H1 (cell line): ENCODE measurements at regions not wholly inside any gene's neighbourhood (a gene's known extent, or its start where the extent isn't known, plus 50 kb on each side); places are given as distances from the start of the nearest gene placed in this dataset.

Source experiments
- BCL11A ChIP-seq, 2 experiments: IDR thresholded peaks; one replicate each; pipeline ENCODE4 v1.6.1; 2011; ENCODE audit warnings: low read depth in 2 of 2, low read length in 2 of 2, mild to moderate bottlenecking in 2 of 2
- CHD1 ChIP-seq: IDR thresholded peaks from 2 replicates; pipeline ENCODE4 v1.6.1; 2012; ENCODE audit warnings: low read depth, low read length, improper control_type of control experiment
- CHD2 ChIP-seq: IDR thresholded peaks from 2 replicates; pipeline ENCODE4 v1.6.1; 2012; ENCODE audit warnings: low read length, improper control_type of control experiment
- CTCF ChIP-seq, 3 experiments: IDR thresholded peaks; 1 replicate in 2 of 3; 2 replicates in 1 of 3; pipeline versions ENCODE4 v1.5.1 to v1.6.1; 2011; ENCODE audit warnings: low read length in 3 of 3, mild to moderate bottlenecking in 3 of 3, inconsistent platforms in 2 of 3, low read depth in 1 of 3, moderate library complexity in 1 of 3; ENCODE audit not compliant: insufficient read depth in 1 of 3; ENCODE audit errors: control extremely low read depth in 1 of 3
- E2F6 ChIP-seq: IDR thresholded peaks from 2 replicates; pipeline ENCODE4 v1.6.1; 2012; ENCODE audit warnings: inconsistent platforms
- EP300 ChIP-seq, 2 experiments: IDR thresholded peaks; 1 replicate in 1 of 2; 2 replicates in 1 of 2; pipeline ENCODE4 v1.6.1; 2011 to 2012; ENCODE audit warnings: low read depth in 2 of 2, low read length in 2 of 2, mild to moderate bottlenecking in 2 of 2, borderline replicate concordance in 1 of 2, inconsistent platforms in 1 of 2, moderate library complexity in 1 of 2
- GABPA ChIP-seq: IDR thresholded peaks from 2 replicates; pipeline ENCODE4 v1.6.1; 2011; ENCODE audit warnings: mild to moderate bottlenecking, low read length, moderate library complexity, borderline replicate concordance; ENCODE audit not compliant: insufficient read depth
- HDAC2 ChIP-seq, 2 experiments: fragments of 300-600 bp in 1 of 2; sonication (generic) in 1 of 2; IDR thresholded peaks; 2 replicates each; pipeline ENCODE4 v1.6.1; 2011 to 2012; ENCODE audit warnings: low read depth in 2 of 2, low read length in 2 of 2, mild to moderate bottlenecking in 2 of 2, moderate library complexity in 2 of 2, borderline replicate concordance in 1 of 2, inconsistent platforms in 1 of 2
- JUN ChIP-seq: IDR thresholded peaks from 2 replicates; pipeline ENCODE4 v1.6.1; 2011; ENCODE audit warnings: low read depth, mild to moderate bottlenecking, improper control_type of control experiment, low read length
- JUND ChIP-seq: IDR thresholded peaks from 2 replicates; pipeline ENCODE4 v1.6.1; 2011; ENCODE audit warnings: mild to moderate bottlenecking, improper control_type of control experiment, low read length
- KDM1A ChIP-seq: fragments of 200-600, 300-600 bp; sonication (generic); IDR thresholded peaks from 2 replicates; pipeline ENCODE4 v1.7.1; 2016; ENCODE audit warnings: mild to moderate bottlenecking, low read length, borderline replicate concordance
- KDM5A ChIP-seq: fragments of 200-600 bp; IDR thresholded peaks from 2 replicates; pipeline ENCODE4 v1.7.1; 2012; ENCODE audit warnings: mild to moderate bottlenecking, low read length, inconsistent platforms, mixed read lengths
- MAFK ChIP-seq: IDR thresholded peaks from 2 replicates; pipeline ENCODE4 v1.6.1; 2012; ENCODE audit warnings: low read depth, mild to moderate bottlenecking, improper control_type of control experiment, low read length
- POU5F1 ChIP-seq: IDR thresholded peaks from 2 replicates; pipeline ENCODE4 v1.6.1; 2011; ENCODE audit warnings: low read depth, mild to moderate bottlenecking, low read length, moderate library complexity
- RFX5 ChIP-seq: IDR thresholded peaks from 2 replicates; pipeline ENCODE4 v1.6.1; 2011; ENCODE audit warnings: low read depth, low read length, improper control_type of control experiment, borderline replicate concordance
- SAP30 ChIP-seq: fragments of 300-600 bp; sonication (generic); IDR thresholded peaks from 2 replicates; pipeline ENCODE4 v1.7.1; 2012; ENCODE audit warnings: low read length, moderate library complexity, mild to moderate bottlenecking, inconsistent platforms; ENCODE audit not compliant: insufficient read depth, insufficient replicate concordance
- SIRT6 ChIP-seq: IDR thresholded peaks from one replicate; pipeline ENCODE4 v1.7.1; 2012; ENCODE audit warnings: low read length, inconsistent platforms
- SP1 ChIP-seq: IDR thresholded peaks from 2 replicates; pipeline ENCODE4 v1.6.1; 2011; ENCODE audit warnings: low read depth, low read length
- TAF1 ChIP-seq: IDR thresholded peaks from 2 replicates; pipeline ENCODE4 v1.6.1; 2011; ENCODE audit warnings: mild to moderate bottlenecking, low read depth, low read length
- TBP ChIP-seq: IDR thresholded peaks from 2 replicates; pipeline ENCODE4 v1.6.1; 2011; ENCODE audit warnings: low read depth, low read length, improper control_type of control experiment
- USF2 ChIP-seq: IDR thresholded peaks from 2 replicates; pipeline ENCODE4 v1.6.1; 2011; ENCODE audit warnings: low read length, improper control_type of control experiment
- YY1 ChIP-seq: IDR thresholded peaks from 2 replicates; pipeline ENCODE4 v1.6.1; 2011; ENCODE audit warnings: low read depth, mild to moderate bottlenecking, low read length

GRCh38 chr14:39673734-39674133 is 241.5 kb upstream of the FBXO33 start (continued):
- TF ChIP-seq E2F6, result peak; percentile 81
- no peak for TF ChIP-seq USF2
- TF ChIP-seq HDAC2 (IDR thresholded peaks at IDR 0.05; ENCODE audit: borderline replicate concordance in 1 of 2, low read depth in 2 of 2, low read length in 2 of 2), result no peak; a peak in 1 of 4 replicates
- TF ChIP-seq JUN, result no peak
- TF ChIP-seq SAP30, result no peak
- TF ChIP-seq CHD1, result no peak
- TF ChIP-seq SP1, result peak; percentile 38; the same call in 1 of the 2 replicates
- TF ChIP-seq JUND, result no peak
- TF ChIP-seq CTCF (IDR thresholded peaks at IDR 0.05; ENCODE audit: control extremely low read depth in 1 of 3, insufficient read depth in 1 of 3, low read depth in 1 of 3, low read length in 3 of 3), result no peak
- no peak for TF ChIP-seq KDM5A
- no peak for TF ChIP-seq TAF1
- no peak for TF ChIP-seq CHD2
- no peak for TF ChIP-seq YY1
- TF ChIP-seq POU5F1, result peak; percentile 62; the same call in 1 of the 2 replicates
- TF ChIP-seq MAFK, result no peak
- no peak for TF ChIP-seq RFX5
- no peak for TF ChIP-seq TBP
- no peak for TF ChIP-seq KDM1A
- TF ChIP-seq SIRT6, result no peak
- TF ChIP-seq BCL11A (IDR thresholded peaks at IDR 0.05; ENCODE audit: low read depth in 2 of 2, low read length in 2 of 2), result peak in 1 of 2 experiments; percentile 93
- peak in 1 of 2 experiments; percentile 9; a peak in 1 of 3 replicates for TF ChIP-seq EP300 (IDR thresholded peaks at IDR 0.05; ENCODE audit: borderline replicate concordance in 1 of 2, low read depth in 2 of 2, low read length in 2 of 2)
- TF ChIP-seq GABPA, result no peak
